PC-3 (cell line): ENCODE measurements at regions not wholly inside any gene's neighbourhood (a gene's known extent, or its start where the extent isn't known, plus 50 kb on each side); places are given as distances from the start of the nearest gene placed in this dataset.

Source experiments
- ATAC-seq: fragments of 200-7000 bp; cut with Tn5 transposase; 2 replicates; pipeline ENCODE4 v1.9.1; 2020; ENCODE audit warnings: mild to moderate bottlenecking, moderate library complexity
- BruUV-seq: library from RNA; stranded (reverse); fragments of 400-500 nt; replicated peaks from 2 replicates; lab custom pipeline; 2021; lab: Mats Ljungman, UMichigan
- CTCF ChIA-PET: fragments of 300-600 bp; sonication (Branson Sonifier 250); formaldehyde crosslinking; loops from one replicate; lab custom pipeline; 2022; ENCODE audit warnings: antibody characterized with exemption; lab: Charles Lee
- POLR2A ChIA-PET: fragments of 300-600 bp; sonication (Branson Sonifier 250); formaldehyde crosslinking; loops from one replicate; lab custom pipeline; 2022; ENCODE audit warnings: antibody characterized with exemption; ENCODE audit not compliant: unreplicated experiment; lab: Charles Lee
- DNase-seq: peaks from one replicate; pipeline ENCODE4 v3.0.0-alpha.2; 2015
- H2AFZ ChIP-seq: fragments of 300-600 bp; sonication (generic); 2 replicates; pipeline ENCODE4 v1.6.0; 2016; ENCODE audit warnings: antibody characterized with exemption, low read length
- H3F3A ChIP-seq: fragments of 300-600 bp; sonication (generic); one replicate; pipeline ENCODE4 v1.6.0; 2017; ENCODE audit warnings: antibody characterized with exemption, low read length, control low read depth, mild to moderate bottlenecking; ENCODE audit not compliant: unreplicated experiment
- H3K27ac ChIP-seq: fragments of 300-600 bp; sonication (generic); 2 replicates; pipeline ENCODE4 v1.5.1; 2016; ENCODE audit warnings: mild to moderate bottlenecking, low read length
- H3K27me3 ChIP-seq: fragments of 300-600 bp; sonication (generic); 2 replicates; pipeline ENCODE4 v1.6.1; 2016; ENCODE audit warnings: low read length, mixed read lengths
- H3K36me3 ChIP-seq: fragments of 300-600 bp; sonication (generic); 2 replicates; pipeline ENCODE4 v1.6.1; 2016; ENCODE audit warnings: low read depth, mixed run types, low read length, mixed read lengths
- H3K4me1 ChIP-seq: fragments of 300-600 bp; sonication (generic); 2 replicates; pipeline ENCODE4 v1.5.1; 2016; ENCODE audit warnings: low read length; ENCODE audit not compliant: insufficient read depth
- H3K4me2 ChIP-seq: fragments of 300-600 bp; sonication (generic); 2 replicates; pipeline ENCODE4 v1.6.0; 2016; ENCODE audit warnings: low read length
- H3K4me3 ChIP-seq: fragments of 300-600 bp; sonication (generic); 2 replicates; pipeline ENCODE4 v1.5.1; 2016; ENCODE audit warnings: mild to moderate bottlenecking, low read length, mixed read lengths
- H3K79me2 ChIP-seq: fragments of 300-600 bp; sonication (generic); 2 replicates; pipeline ENCODE4 v1.6.1; 2017; ENCODE audit warnings: low read length, mixed read lengths
- H3K9ac ChIP-seq: fragments of 300-600 bp; sonication (generic); 2 replicates; pipeline ENCODE4 v1.6.0; 2016; ENCODE audit warnings: mild to moderate bottlenecking, low read length
- H3K9me2 ChIP-seq: fragments of 300-600 bp; sonication (generic); replicated peaks from 2 replicates; pipeline ENCODE4 v1.6.1; 2016; ENCODE audit warnings: mixed run types, low read length, mixed read lengths
- H3K9me3 ChIP-seq: fragments of 300-600 bp; sonication (generic); 2 replicates; pipeline ENCODE4 v1.6.1; 2016; ENCODE audit warnings: low read length, mixed read lengths
- H4K20me1 ChIP-seq: fragments of 300-600 bp; sonication (generic); 2 replicates; pipeline ENCODE4 v1.6.1; 2016; ENCODE audit warnings: low read length, mixed read lengths
- CTCF ChIP-seq: fragments of 300-600 bp; sonication (generic); conservative IDR thresholded peaks from 2 replicates; pipeline ENCODE4 v1.5.1; 2017; ENCODE audit warnings: antibody characterized with exemption, low read depth, mild to moderate bottlenecking, low read length
- EZH2 ChIP-seq: fragments of 300-600 bp; sonication (generic); IDR thresholded peaks from one replicate; pipeline ENCODE4 v1.6.1; 2017; ENCODE audit warnings: antibody characterized with exemption, mild to moderate bottlenecking, low read length; ENCODE audit not compliant: unreplicated experiment
- EZH2phosphoT487 ChIP-seq: fragments of 300-600 bp; sonication (generic); IDR thresholded peaks from 2 replicates; pipeline ENCODE4 v1.6.1; 2018; ENCODE audit warnings: mild to moderate bottlenecking, antibody characterized with exemption, low read length, borderline replicate concordance
- intact Hi-C: fragments of 100-400 bp; cut with micrococcal nuclease; formaldehyde crosslinking; loops from 2 replicates; pipeline ENCODE4 v1.9.0; 2023

- Histone ChIP-seq H3F3A (no peaks in the 10 kb centered on the region), H4K20me1 (no peaks in the 10 kb centered on the region), H2AFZ (no peak overlapping the region), H3K4me2 (no peak overlapping the region), H3K4me3 (no peak overlapping the region), H3K4me1 (peaks cover 11% of the 10 kb centered on the region), H3K9me2 (no peaks in the 10 kb centered on the region), H3K36me3 (no peaks in the 10 kb centered on the region), H3K79me2 (no peaks in the 10 kb centered on the region), H3K27me3 (no peaks in the 10 kb centered on the region), H3K9me3 (no peaks in the 10 kb centered on the region), H3K27ac (no peak overlapping the region), H3K9ac (no peak overlapping the region)
- ChIA-PET CTCF (no interaction called here), POLR2A (no interaction called here)
- BruUV-seq, result no TSS peak
- TF ChIP-seq CTCF (no peak), EZH2phosphoT487 (no peak), EZH2 (no peak)
- intact Hi-C loops, result loop anchor here (2.0 kb wide), 1 partner anchor 33 kb away; no protein-coding TSS in a partner anchor
- DNase-seq (no peak), ATAC-seq (no peak)
Observed at GRCh38 chr1:198969981-198970380, 331.1 kb downstream of the PTPRC start.

- H3K4me2 ChIP-seq, result no peak overlapping the region
- no peaks in the 10 kb centered on the region for H4K20me1 ChIP-seq
- no peaks in the 10 kb centered on the region for H3F3A ChIP-seq
- DNase-seq, result peak; percentile 80
- H3K9me3 ChIP-seq, result no peaks in the 10 kb centered on the region
- no peak overlapping the region for H3K9ac ChIP-seq
- no peaks in the 10 kb centered on the region for H3K36me3 ChIP-seq
- ChIA-PET CTCF (no interaction called here), POLR2A (interaction anchor here (0.7 kb wide), 1 partner anchor 26 kb away, joined by 3 read pairs; no protein-coding TSS in a partner anchor)
- ATAC-seq, result peak; percentile 97
- H2AFZ ChIP-seq, result no peak overlapping the region
- H3K27ac ChIP-seq, result no peak overlapping the region
- no peaks in the 10 kb centered on the region for H3K79me2 ChIP-seq
- peaks cover 11% of the 10 kb centered on the region for H3K4me1 ChIP-seq
- no TSS peak for BruUV-seq
- no peak overlapping the region for H3K4me3 ChIP-seq
- intact Hi-C loops, result loop anchor here (2.0 kb wide), 1 partner anchor 34 kb away; no protein-coding TSS in a partner anchor
- no peaks in the 10 kb centered on the region for H3K9me2 ChIP-seq
- no peaks in the 10 kb centered on the region for H3K27me3 ChIP-seq
- no peak for TF ChIP-seq EZH2phosphoT487
- no peak for TF ChIP-seq CTCF
- TF ChIP-seq EZH2, result no peak
Observed at GRCh38 chr1:198970916-198971315, 332.1 kb downstream of the PTPRC start.

GRCh38 chr1:198977909-198978308, 339.1 kb downstream of the PTPRC start:
- no peaks in the 10 kb centered on the region for H3F3A ChIP-seq
- H2AFZ ChIP-seq, result no peak overlapping the region
- ATAC-seq (no peak), DNase-seq (no peak)
- H3K4me3 ChIP-seq, result no peak overlapping the region
- no peaks in the 10 kb centered on the region for H3K27me3 ChIP-seq
- no peaks in the 10 kb centered on the region for H3K9me2 ChIP-seq
- H3K79me2 ChIP-seq, result no peaks in the 10 kb centered on the region
- no peaks in the 10 kb centered on the region for H3K36me3 ChIP-seq
- no peak overlapping the region for H3K9ac ChIP-seq
- no peak overlapping the region for H3K27ac ChIP-seq
- no peak for TF ChIP-seq CTCF
- TF ChIP-seq EZH2, result no peak
- no peak for TF ChIP-seq EZH2phosphoT487
- no peak overlapping the region for H3K4me2 ChIP-seq
- H3K4me1 ChIP-seq, result no peaks in the 10 kb centered on the region
- H4K20me1 ChIP-seq, result no peaks in the 10 kb centered on the region
- no peaks in the 10 kb centered on the region for H3K9me3 ChIP-seq
- POLR2A ChIA-PET, result no interaction called here
- intact Hi-C loops, result no loop called here
- CTCF ChIA-PET, result no interaction called here
- no TSS peak for BruUV-seq
